Body of pancreas (tissue), 4 donors: ENCODE measurements at regions not wholly inside any gene's neighbourhood (a gene's known extent, or its start where the extent isn't known, plus 50 kb on each side); places are given as distances from the start of the nearest gene placed in this dataset.

ENCODE experiments used
- CTCF ChIP-seq, 7 experiments: fragments of 450-650 bp in 4 of 7; fragments of 200-600 bp in 3 of 7; sonication (generic) in 3 of 7; IDR thresholded peaks; one replicate each; pipeline ENCODE4 v1.5.1; 2016 to 2019; ENCODE audit warnings: antibody characterized with exemption in 7 of 7
- POLR2A ChIP-seq, 3 donors: fragments of 450-650 bp; IDR thresholded peaks; one replicate each; pipeline ENCODE4 v1.6.1; 2016; ENCODE audit warnings: antibody characterized with exemption in 3 of 3, mild to moderate bottlenecking in 2 of 3

- TF ChIP-seq CTCF (IDR thresholded peaks at IDR 0.05) (no peak), POLR2A (IDR thresholded peaks at IDR 0.05) (no peak)
Observed at GRCh38 chrX:131791608-131792355, 231.3 kb upstream of the STK26 start.
